Ishikawa (cell line): ENCODE measurements at regions not wholly inside any gene's neighbourhood (a gene's known extent, or its start where the extent isn't known, plus 50 kb on each side); places are given as distances from the start of the nearest gene placed in this dataset.

Experiments used
- CREB1 ChIP-seq: IDR thresholded peaks from 2 replicates; pipeline ENCODE4 v1.6.1; 2012; ENCODE audit warnings: low read depth
- EP300 ChIP-seq: IDR thresholded peaks from 2 replicates; pipeline ENCODE4 v1.6.1; 2012; ENCODE audit warnings: borderline replicate concordance
- FOXM1 ChIP-seq: IDR thresholded peaks from 2 replicates; pipeline ENCODE4 v1.6.1; 2012; ENCODE audit warnings: low read depth, borderline replicate concordance
- NFIC ChIP-seq: IDR thresholded peaks from 2 replicates; pipeline ENCODE4 v1.6.1; 2012
- RAD21 ChIP-seq: IDR thresholded peaks from 2 replicates; pipeline ENCODE4 v1.6.1; 2012; ENCODE audit warnings: low read depth
- TCF12 ChIP-seq: IDR thresholded peaks from 2 replicates; pipeline ENCODE4 v1.6.1; 2012; ENCODE audit warnings: low read depth
- TEAD4 ChIP-seq: IDR thresholded peaks from 2 replicates; pipeline ENCODE4 v1.6.1; 2012
- YY1 ChIP-seq: IDR thresholded peaks from 2 replicates; pipeline ENCODE4 v1.6.1; 2012; ENCODE audit warnings: low read depth
- TF ChIP-seq, protein P1 (sequence below): IDR thresholded peaks from 2 replicates; pipeline ENCODE4 v1.6.1; 2012; ENCODE audit warnings: low read depth, mild to moderate bottlenecking
- TF ChIP-seq, protein P2 (sequence below): IDR thresholded peaks from 2 replicates; pipeline ENCODE4 v1.6.1; 2012

DNA sequence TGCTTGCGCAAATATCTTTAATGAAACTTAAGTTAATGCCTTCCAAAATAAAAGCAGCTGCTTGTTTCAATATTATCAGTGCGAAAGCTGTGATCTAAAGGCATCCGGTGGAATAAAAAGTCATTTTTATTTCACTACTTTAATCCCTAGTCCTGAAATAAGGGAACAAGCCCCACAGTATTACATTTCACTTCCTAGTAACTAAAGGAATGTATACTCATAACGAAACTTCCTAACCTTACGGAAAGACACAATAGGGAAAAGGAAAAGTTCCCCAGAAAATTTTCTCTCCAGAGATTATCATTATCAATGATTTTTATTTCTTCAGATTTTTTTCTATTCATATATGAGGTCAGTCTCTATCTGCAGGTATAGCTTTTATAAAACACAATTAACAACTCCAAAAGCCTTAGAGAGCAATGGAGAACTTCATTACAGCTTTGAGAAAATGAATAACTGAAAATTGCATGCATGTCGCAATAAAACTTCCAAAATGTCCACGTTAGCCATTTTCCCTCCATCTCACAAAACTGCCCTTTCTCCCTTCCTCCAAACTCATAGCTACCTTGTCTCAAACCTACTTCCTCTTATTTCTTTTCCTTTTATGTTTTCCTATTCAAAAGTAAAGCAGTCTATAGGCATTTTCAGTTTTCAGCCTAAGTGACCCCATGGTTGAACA lies 154.3 kb upstream of the MED13 start:
- TF ChIP-seq FOXM1, result no peak
- no peak for TF ChIP-seq NFIC
- TF ChIP-seq CREB1, result no peak
- TF ChIP-seq, protein P1, sequence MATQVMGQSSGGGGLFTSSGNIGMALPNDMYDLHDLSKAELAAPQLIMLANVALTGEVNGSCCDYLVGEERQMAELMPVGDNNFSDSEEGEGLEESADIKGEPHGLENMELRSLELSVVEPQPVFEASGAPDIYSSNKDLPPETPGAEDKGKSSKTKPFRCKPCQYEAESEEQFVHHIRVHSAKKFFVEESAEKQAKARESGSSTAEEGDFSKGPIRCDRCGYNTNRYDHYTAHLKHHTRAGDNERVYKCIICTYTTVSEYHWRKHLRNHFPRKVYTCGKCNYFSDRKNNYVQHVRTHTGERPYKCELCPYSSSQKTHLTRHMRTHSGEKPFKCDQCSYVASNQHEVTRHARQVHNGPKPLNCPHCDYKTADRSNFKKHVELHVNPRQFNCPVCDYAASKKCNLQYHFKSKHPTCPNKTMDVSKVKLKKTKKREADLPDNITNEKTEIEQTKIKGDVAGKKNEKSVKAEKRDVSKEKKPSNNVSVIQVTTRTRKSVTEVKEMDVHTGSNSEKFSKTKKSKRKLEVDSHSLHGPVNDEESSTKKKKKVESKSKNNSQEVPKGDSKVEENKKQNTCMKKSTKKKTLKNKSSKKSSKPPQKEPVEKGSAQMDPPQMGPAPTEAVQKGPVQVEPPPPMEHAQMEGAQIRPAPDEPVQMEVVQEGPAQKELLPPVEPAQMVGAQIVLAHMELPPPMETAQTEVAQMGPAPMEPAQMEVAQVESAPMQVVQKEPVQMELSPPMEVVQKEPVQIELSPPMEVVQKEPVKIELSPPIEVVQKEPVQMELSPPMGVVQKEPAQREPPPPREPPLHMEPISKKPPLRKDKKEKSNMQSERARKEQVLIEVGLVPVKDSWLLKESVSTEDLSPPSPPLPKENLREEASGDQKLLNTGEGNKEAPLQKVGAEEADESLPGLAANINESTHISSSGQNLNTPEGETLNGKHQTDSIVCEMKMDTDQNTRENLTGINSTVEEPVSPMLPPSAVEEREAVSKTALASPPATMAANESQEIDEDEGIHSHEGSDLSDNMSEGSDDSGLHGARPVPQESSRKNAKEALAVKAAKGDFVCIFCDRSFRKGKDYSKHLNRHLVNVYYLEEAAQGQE, result no peak
- TF ChIP-seq TEAD4, result no peak
- TF ChIP-seq YY1, result no peak
- no peak for TF ChIP-seq RAD21
- TF ChIP-seq, protein P2, sequence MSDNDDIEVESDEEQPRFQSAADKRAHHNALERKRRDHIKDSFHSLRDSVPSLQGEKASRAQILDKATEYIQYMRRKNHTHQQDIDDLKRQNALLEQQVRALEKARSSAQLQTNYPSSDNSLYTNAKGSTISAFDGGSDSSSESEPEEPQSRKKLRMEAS, result no peak
- no peak for TF ChIP-seq EP300
- no peak for TF ChIP-seq TCF12
